HCT116 (cell line): ENCODE measurements at regions not wholly inside any gene's neighbourhood (a gene's known extent, or its start where the extent isn't known, plus 50 kb on each side); places are given as distances from the start of the nearest gene placed in this dataset.

ENCODE experiments used
- ATAC-seq: fragments of 200-7000 bp; cut with Tn5 transposase; 2 replicates; pipeline ENCODE4 v1.9.1; 2020; ENCODE audit warnings: mild to moderate bottlenecking, moderate library complexity
- BruUV-seq: library from RNA; stranded (reverse); fragments of 400-500 nt; replicated peaks from 2 replicates; lab custom pipeline; 2021; lab: Mats Ljungman, UMichigan
- CTCF ChIA-PET: fragments of 300-600 bp; sonication (Branson Sonifier 250); formaldehyde crosslinking; loops from one replicate; lab custom pipeline; 2021; ENCODE audit warnings: antibody characterized with exemption; lab: Charles Lee
- POLR2A ChIA-PET: fragments of 300-600, 350-600 bp; sonication (Branson Sonifier 250); formaldehyde crosslinking; loops from one replicate; lab custom pipeline; 2021; ENCODE audit warnings: antibody characterized with exemption; lab: Charles Lee
- RAD21 ChIA-PET, 2 experiments: fragments of 300-600 bp; sonication (Branson Sonifier 250); formaldehyde crosslinking; loops; one replicate each; lab custom pipeline; 2023; ENCODE audit warnings: low total read pairs in 2 of 2; ENCODE audit not compliant: uncharacterized antibody in 2 of 2, unreplicated experiment in 2 of 2, low non-redundant PET in 1 of 2; lab: Charles Lee
- DNase-seq: peaks from one replicate; pipeline ENCODE4 v3.0.0-alpha.2; 2010; ENCODE audit warnings: low read depth, low spot score
- H2AFZ ChIP-seq: fragments of 200-600 bp; shearing (Covaris generic), sonication (generic); 2 replicates; pipeline ENCODE4 v1.6.1; 2017; ENCODE audit warnings: low read depth, mixed run types, mixed read lengths, antibody characterized with exemption, low read length; ENCODE audit not compliant: poor library complexity, severe bottlenecking
- H3K27ac ChIP-seq: 2 replicates; pipeline ENCODE4 v1.5.1; 2012; ENCODE audit warnings: low read depth, low read length
- H3K27me3 ChIP-seq: fragments of 200-600 bp; sonication (generic); 2 replicates; pipeline ENCODE4 v1.6.1; 2016; ENCODE audit warnings: mixed run types, low read length, mixed read lengths; ENCODE audit not compliant: insufficient read depth
- H3K36me3 ChIP-seq, 2 experiments: fragments of 200-500 bp in 1 of 2; fragments of 200-600 bp in 1 of 2; sonication (Bioruptor generic) in 1 of 2; sonication (generic) in 1 of 2; 2 replicates each; pipeline versions ENCODE4 v1.5.1 to v1.6.1; 2014 to 2016; ENCODE audit warnings: low read length in 2 of 2, inconsistent platforms in 1 of 2, mixed read lengths in 1 of 2, mixed run types in 1 of 2; ENCODE audit not compliant: insufficient read depth in 2 of 2, control insufficient read depth in 1 of 2
- H3K4me1 ChIP-seq, 2 experiments: fragments of 200-600 bp in 1 of 2; sonication (generic) in 1 of 2; 2 replicates each; pipeline versions ENCODE4 v1.5.1 to v1.6.1; 2012 to 2017; ENCODE audit warnings: low read length in 2 of 2, inconsistent platforms in 1 of 2, mild to moderate bottlenecking in 1 of 2, mixed read lengths in 1 of 2, mixed run types in 1 of 2, moderate library complexity in 1 of 2; ENCODE audit not compliant: insufficient read depth in 2 of 2, control insufficient read depth in 1 of 2
- H3K4me2 ChIP-seq: fragments of 200-600 bp; sonication (generic); 2 replicates; pipeline ENCODE4 v1.6.1; 2017; ENCODE audit warnings: mixed run types, low read length, mixed read lengths
- H3K4me3 ChIP-seq, 2 experiments: fragments of 200-600 bp in 1 of 2; sonication (generic) in 1 of 2; replicated peaks in 1 of 2; 2 replicates each; pipeline ENCODE4 v1.5.1; 2011 to 2016; ENCODE audit warnings: low read length in 2 of 2, control low read depth in 1 of 2, low read depth in 1 of 2, mild to moderate bottlenecking in 1 of 2, mixed read lengths in 1 of 2, mixed run types in 1 of 2
- H3K79me2 ChIP-seq: fragments of 200-600 bp; sonication (generic); 2 replicates; pipeline ENCODE4 v1.6.1; 2017; ENCODE audit warnings: mild to moderate bottlenecking, mixed run types, low read length, moderate library complexity, mixed read lengths; ENCODE audit not compliant: insufficient read depth
- H3K9ac ChIP-seq: fragments of 200-600 bp; sonication (generic); 2 replicates; pipeline ENCODE4 v1.6.1; 2016; ENCODE audit warnings: low read length, mixed read lengths
- H3K9me2 ChIP-seq: fragments of 200-600 bp; sonication (generic), shearing (Covaris generic); 2 replicates; pipeline ENCODE4 v1.6.1; 2017; ENCODE audit warnings: mixed run types, mild to moderate bottlenecking, moderate library complexity; ENCODE audit not compliant: insufficient read depth
- H3K9me3 ChIP-seq, 2 experiments: fragments of 200-500 bp in 1 of 2; fragments of 200-600 bp in 1 of 2; sonication (Bioruptor generic) in 1 of 2; sonication (generic) in 1 of 2; 2 replicates each; pipeline ENCODE4 v1.6.1; 2014 to 2017; ENCODE audit warnings: low read length in 2 of 2, mixed read lengths in 2 of 2, inconsistent platforms in 1 of 2, low read depth in 1 of 2, mild to moderate bottlenecking in 1 of 2, mixed run types in 1 of 2, moderate library complexity in 1 of 2; ENCODE audit not compliant: control insufficient read depth in 1 of 2, insufficient read depth in 1 of 2
- H4K20me1 ChIP-seq: fragments of 200-600 bp; sonication (generic), shearing (Covaris generic); 2 replicates; pipeline ENCODE4 v1.6.1; 2017; ENCODE audit warnings: mixed run types, mild to moderate bottlenecking, moderate library complexity; ENCODE audit not compliant: insufficient read depth
- ATF3 ChIP-seq: IDR thresholded peaks from 2 replicates; pipeline ENCODE4 v1.6.1; 2012
- CBX3 ChIP-seq: IDR thresholded peaks from 2 replicates; pipeline ENCODE4 v1.6.1; 2012; ENCODE audit warnings: low read depth
- CEBPB ChIP-seq: IDR thresholded peaks from 2 replicates; pipeline ENCODE4 v1.6.1; 2012; ENCODE audit warnings: low read depth
- ELF1 ChIP-seq: IDR thresholded peaks from 2 replicates; pipeline ENCODE4 v1.6.1; 2012; ENCODE audit warnings: low read depth, borderline replicate concordance
- POLR2A ChIP-seq: IDR thresholded peaks from 2 replicates; pipeline ENCODE4 v1.7.0; 2011; ENCODE audit warnings: borderline replicate concordance; ENCODE audit not compliant: insufficient read depth, insufficient read length; ENCODE audit errors: extremely low read depth
- RAD21 ChIP-seq: IDR thresholded peaks from 2 replicates; pipeline ENCODE4 v1.6.1; 2012; ENCODE audit warnings: low read depth, mild to moderate bottlenecking
- REST ChIP-seq: IDR thresholded peaks from 2 replicates; pipeline ENCODE4 v1.6.1; 2012; ENCODE audit warnings: low read depth
- ZBTB33 ChIP-seq: IDR thresholded peaks from 2 replicates; pipeline ENCODE4 v1.6.1; 2011; ENCODE audit warnings: mild to moderate bottlenecking, low read length, moderate library complexity; ENCODE audit not compliant: insufficient replicate concordance; ENCODE audit errors: extremely low read depth
- intact Hi-C: fragments of 100-400 bp; cut with micrococcal nuclease; formaldehyde crosslinking; loops from 2 replicates; pipeline ENCODE4 v1.10.0; 2022

GRCh38 chr6:4451718-4452117 lies 316.3 kb upstream of the ECI2 start (continued):
- TF ChIP-seq REST = no peak

GRCh38 chr6:4451081-4451480 lies 315.7 kb upstream of the ECI2 start:
- ChIA-PET RAD21 (no interaction called here), POLR2A (interaction anchor here (0.6 kb wide), 1 partner anchor 9 kb away, joined by 3 read pairs; no protein-coding TSS in a partner anchor), CTCF (no interaction called here)
- no peak overlapping the region for H2AFZ ChIP-seq
- ATAC-seq (no peak), DNase-seq (no peak)
- peaks cover 0 to 3% of the 10 kb centered on the region in 2 experiments; a peak in 1 of 4 replicates for H3K9me3 ChIP-seq
- TF ChIP-seq POLR2A (no peak), RAD21 (no peak), ZBTB33 (no peak), CBX3 (no peak), ATF3 (no peak), ELF1 (no peak), CEBPB (no peak)
- H3K27me3 ChIP-seq = no peaks in the 10 kb centered on the region
- H3K79me2 ChIP-seq = no peaks in the 10 kb centered on the region
- no peaks in the 10 kb centered on the region for H3K9me2 ChIP-seq
- no peaks in the 10 kb centered on the region for H3K4me1 ChIP-seq
- H3K4me3 ChIP-seq = no peak overlapping the region
- no TSS peak for BruUV-seq
- intact Hi-C loops = no loop called here
- H3K27ac ChIP-seq = no peak overlapping the region
- no peaks in the 10 kb centered on the region for H3K36me3 ChIP-seq
- no peaks in the 10 kb centered on the region for H4K20me1 ChIP-seq
- no peak overlapping the region for H3K4me2 ChIP-seq
- no peak overlapping the region for H3K9ac ChIP-seq
